ENCODE measurements at regions not wholly inside any gene's neighbourhood (a gene's known extent, or its start where the extent isn't known, plus 50 kb on each side); places are given as distances from the start of the nearest gene placed in this dataset.
A peak's percentile ranks its signal among the peaks of the same experiment; 100 is the strongest.

- Histone ChIP-seq H3K36me3 (no peaks in the 10 kb centered on the region), H3K27ac (peak overlapping the region; percentile 58), H3K9me3 (no peaks in the 10 kb centered on the region), H3K4me1 (ENCODE audit: control insufficient read depth in 1 of 2, insufficient read depth in 1 of 2, low read depth in 1 of 2, low read length in 1 of 2) (peaks cover 3 to 21% of the 10 kb centered on the region in 2 experiments), H3K27me3 (no peaks in the 10 kb centered on the region), H3K4me3 (ENCODE audit: low read depth in 1 of 2, low read length in 1 of 2) (no peak overlapping the region)
- TF ChIP-seq CTCF (IDR thresholded peaks at IDR 0.05), result no peak
Measured at GRCh38 chr20:40463171-40463570, 225.9 kb downstream of the MAFB start.

GRCh38 chr20:40462566-40462965, 226.5 kb downstream of the MAFB start:
- peaks cover 3 to 21% of the 10 kb centered on the region in 2 experiments for H3K4me1 ChIP-seq (ENCODE audit: control insufficient read depth in 1 of 2, insufficient read depth in 1 of 2, low read depth in 1 of 2, low read length in 1 of 2)
- no peak for TF ChIP-seq CTCF (IDR thresholded peaks at IDR 0.05)
- no peak overlapping the region for H3K4me3 ChIP-seq (ENCODE audit: low read depth in 1 of 2, low read length in 1 of 2)
- no peaks in the 10 kb centered on the region for H3K36me3 ChIP-seq
- H3K27me3 ChIP-seq, result no peaks in the 10 kb centered on the region
- H3K9me3 ChIP-seq, result no peaks in the 10 kb centered on the region
- peak overlapping the region; percentile 58 for H3K27ac ChIP-seq

GRCh38 chr20:40459299-40459698, 229.7 kb downstream of the MAFB start:
- Histone ChIP-seq H3K4me3 (ENCODE audit: low read depth in 1 of 2, low read length in 1 of 2) (no peak overlapping the region), H3K36me3 (no peaks in the 10 kb centered on the region), H3K9me3 (no peaks in the 10 kb centered on the region), H3K4me1 (ENCODE audit: control insufficient read depth in 1 of 2, insufficient read depth in 1 of 2, low read depth in 1 of 2, low read length in 1 of 2) (peaks cover 3 to 11% of the 10 kb centered on the region in 2 experiments), H3K27me3 (peaks cover 10% of the 10 kb centered on the region), H3K27ac (no peak overlapping the region)
- no peak for TF ChIP-seq CTCF (IDR thresholded peaks at IDR 0.05)

- Histone ChIP-seq H3K4me1 (ENCODE audit: control insufficient read depth in 1 of 2, insufficient read depth in 1 of 2, low read depth in 1 of 2, low read length in 1 of 2) (no peaks in the 10 kb centered on the region), H3K27me3 (peaks cover 10% of the 10 kb centered on the region), H3K27ac (no peak overlapping the region), H3K36me3 (no peaks in the 10 kb centered on the region), H3K4me3 (ENCODE audit: low read depth in 1 of 2, low read length in 1 of 2) (no peak overlapping the region), H3K9me3 (no peaks in the 10 kb centered on the region)
- no peak for TF ChIP-seq CTCF (IDR thresholded peaks at IDR 0.05)
Measured at GRCh38 chr20:40457404-40457803, 231.6 kb downstream of the MAFB start.

- Histone ChIP-seq H3K4me1 (ENCODE audit: control insufficient read depth in 1 of 2, insufficient read depth in 1 of 2, low read depth in 1 of 2, low read length in 1 of 2) (no peaks in the 10 kb centered on the region), H3K27ac (no peak overlapping the region), H3K4me3 (ENCODE audit: low read depth in 1 of 2, low read length in 1 of 2) (no peak overlapping the region), H3K27me3 (peaks cover 18% of the 10 kb centered on the region), H3K36me3 (no peaks in the 10 kb centered on the region), H3K9me3 (no peaks in the 10 kb centered on the region)
- no peak for TF ChIP-seq CTCF (IDR thresholded peaks at IDR 0.05)
Measured at GRCh38 chr20:40452758-40453157, 236.3 kb downstream of the MAFB start.

- no peak overlapping the region for H3K27ac ChIP-seq
- TF ChIP-seq CTCF (IDR thresholded peaks at IDR 0.05), result no peak
- no peaks in the 10 kb centered on the region for H3K4me1 ChIP-seq (ENCODE audit: control insufficient read depth in 1 of 2, insufficient read depth in 1 of 2, low read depth in 1 of 2, low read length in 1 of 2)
- no peaks in the 10 kb centered on the region for H3K9me3 ChIP-seq
- H3K27me3 ChIP-seq, result peaks cover 24% of the 10 kb centered on the region
- H3K36me3 ChIP-seq, result no peaks in the 10 kb centered on the region
- no peak overlapping the region for H3K4me3 ChIP-seq (ENCODE audit: low read depth in 1 of 2, low read length in 1 of 2)
Measured at GRCh38 chr20:40451552-40451951, 237.5 kb downstream of the MAFB start.

All from neutrophil (primary cell).